Effector memory CD8-positive, alpha-beta T cell (primary cell): ENCODE measurements at regions not wholly inside any gene's neighbourhood (a gene's known extent, or its start where the extent isn't known, plus 50 kb on each side); places are given as distances from the start of the nearest gene placed in this dataset.

Experiments
- ATAC-seq: fragments of 150-1000 bp; cut with Tn5 transposase; replicated peaks from 2 replicates; pipeline ENCODE4 v1.10.0; 2021; ENCODE audit warnings: mild to moderate bottlenecking, moderate library complexity
- DNase-seq, 3 experiments: peaks; one replicate each; pipeline ENCODE4 v3.0.0; 2021
- H3K27ac Mint-ChIP-seq, 2 donors: one replicate each; pipeline ENCODE4 v1.8.0; 2022; ENCODE audit warnings: mild to moderate bottlenecking in 2 of 2, mixed read lengths in 2 of 2, moderate library complexity in 2 of 2
- H3K27me3 Mint-ChIP-seq, 2 donors: one replicate each; pipeline ENCODE4 v1.8.0; 2022; ENCODE audit warnings: mixed read lengths in 2 of 2
- H3K36me3 Mint-ChIP-seq: one replicate; pipeline ENCODE4 v1.8.0; 2022; ENCODE audit warnings: mild to moderate bottlenecking, moderate library complexity, mixed read lengths; ENCODE audit not compliant: insufficient read depth
- H3K4me1 Mint-ChIP-seq, 2 donors: one replicate each; pipeline ENCODE4 v1.8.0; 2022; ENCODE audit warnings: low read depth in 2 of 2, mixed read lengths in 2 of 2
- H3K4me3 Mint-ChIP-seq, 2 donors: one replicate each; pipeline ENCODE4 v1.8.0; 2022; ENCODE audit warnings: mild to moderate bottlenecking in 2 of 2, mixed read lengths in 2 of 2, moderate library complexity in 2 of 2
- H3K9me3 Mint-ChIP-seq, 2 donors: one replicate each; pipeline ENCODE4 v1.8.0; 2022; ENCODE audit warnings: mixed read lengths in 2 of 2

DNA sequence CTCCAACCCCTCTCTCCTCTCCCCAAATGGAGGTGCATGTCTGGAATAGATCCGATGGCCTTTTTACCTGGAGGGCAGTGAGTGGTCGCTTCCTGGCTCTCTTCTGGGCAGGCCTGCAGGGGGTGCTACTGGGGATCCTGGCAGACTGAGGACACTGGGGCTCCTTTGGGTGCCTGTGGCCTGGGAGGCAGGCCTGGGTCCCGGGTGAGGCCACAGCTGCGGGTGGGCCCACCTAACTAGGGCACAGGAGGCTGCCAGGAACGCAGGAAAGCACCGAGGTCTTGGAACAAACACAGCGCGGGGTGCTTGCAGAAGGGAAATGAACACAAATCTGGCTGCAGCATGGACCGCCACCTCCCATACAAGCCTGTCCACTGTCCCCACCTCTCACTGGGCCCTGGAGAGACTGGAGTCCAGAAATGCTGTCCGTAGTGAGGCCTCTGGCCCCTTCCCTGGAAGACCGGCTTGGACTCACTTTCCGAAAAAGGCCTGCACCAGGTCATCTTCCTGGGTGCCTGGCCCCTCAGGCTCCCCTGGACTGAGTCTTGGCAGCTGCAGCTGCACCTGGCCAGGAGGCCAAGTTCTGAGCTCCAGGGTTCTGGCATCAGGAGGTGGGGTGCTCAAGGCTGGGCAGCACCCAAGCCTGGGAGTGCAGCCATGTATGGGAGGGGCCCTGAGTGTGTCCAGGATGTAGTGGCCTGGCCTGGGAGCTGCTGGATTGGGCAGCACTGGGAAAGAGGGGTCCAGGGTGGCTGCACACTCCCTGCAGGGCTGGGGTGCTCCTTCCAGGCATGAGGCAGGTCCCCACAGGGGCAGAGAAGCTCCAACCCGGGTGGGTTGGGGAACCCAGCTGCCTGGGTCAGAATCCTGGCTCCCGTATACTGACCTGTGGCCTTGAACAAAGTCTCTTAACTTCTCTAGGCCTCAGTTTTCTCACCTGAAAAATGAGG lies 195.1 kb downstream of the IRF8 start:
- Mint-ChIP-seq H3K36me3 (peaks cover 3% of the 10 kb centered on the region), H3K4me1 (no peaks in the 10 kb centered on the region), H3K4me3 (no peak overlapping the region)

DNA sequence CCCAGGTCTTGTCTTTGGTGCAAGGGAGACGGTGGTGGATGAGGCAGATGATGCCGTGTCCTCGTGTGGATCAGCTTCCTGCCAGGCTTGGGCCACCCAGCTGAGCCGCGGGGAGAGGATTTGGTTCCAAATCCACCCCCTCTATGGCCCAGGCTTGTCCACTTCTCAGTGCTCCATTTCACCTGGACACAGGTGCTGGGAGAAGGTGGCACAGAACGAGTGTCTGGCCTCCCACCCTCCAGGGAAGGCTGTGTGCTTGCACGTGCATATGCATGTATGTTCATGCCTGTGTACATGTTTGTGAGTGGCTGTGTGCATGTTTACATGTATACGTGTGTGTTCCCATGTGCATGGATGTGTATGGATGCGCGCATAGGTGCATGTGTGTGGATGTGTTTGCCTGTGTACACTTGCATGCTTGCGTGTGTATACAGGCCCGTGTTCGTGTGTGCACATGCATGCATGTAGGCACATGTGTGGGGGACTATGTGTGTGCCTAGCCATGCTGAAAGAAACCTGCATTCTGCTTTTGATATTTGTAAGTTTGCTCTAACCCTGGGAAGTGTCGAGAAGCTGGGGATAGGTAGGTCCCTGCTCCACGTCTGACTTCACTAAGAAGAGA lies 196.3 kb downstream of the IRF8 start:
- Mint-ChIP-seq H3K36me3 (peaks cover 3% of the 10 kb centered on the region), H3K4me3 (no peak overlapping the region), H3K4me1 (no peaks in the 10 kb centered on the region), H3K27me3 (peaks cover 5 to 38% of the 10 kb centered on the region in 2 donors), H3K9me3 (no peaks in the 10 kb centered on the region), H3K27ac (no peak overlapping the region)
- no peak for DNase-seq
- ATAC-seq = no peak

More for the DNA sequence above, 195.1 kb downstream of the IRF8 start:
- Mint-ChIP-seq H3K27ac (no peak overlapping the region), H3K27me3 (peaks cover 5 to 38% of the 10 kb centered on the region in 2 donors), H3K9me3 (no peaks in the 10 kb centered on the region)
- DNase-seq (no peak), ATAC-seq (no peak)

DNA sequence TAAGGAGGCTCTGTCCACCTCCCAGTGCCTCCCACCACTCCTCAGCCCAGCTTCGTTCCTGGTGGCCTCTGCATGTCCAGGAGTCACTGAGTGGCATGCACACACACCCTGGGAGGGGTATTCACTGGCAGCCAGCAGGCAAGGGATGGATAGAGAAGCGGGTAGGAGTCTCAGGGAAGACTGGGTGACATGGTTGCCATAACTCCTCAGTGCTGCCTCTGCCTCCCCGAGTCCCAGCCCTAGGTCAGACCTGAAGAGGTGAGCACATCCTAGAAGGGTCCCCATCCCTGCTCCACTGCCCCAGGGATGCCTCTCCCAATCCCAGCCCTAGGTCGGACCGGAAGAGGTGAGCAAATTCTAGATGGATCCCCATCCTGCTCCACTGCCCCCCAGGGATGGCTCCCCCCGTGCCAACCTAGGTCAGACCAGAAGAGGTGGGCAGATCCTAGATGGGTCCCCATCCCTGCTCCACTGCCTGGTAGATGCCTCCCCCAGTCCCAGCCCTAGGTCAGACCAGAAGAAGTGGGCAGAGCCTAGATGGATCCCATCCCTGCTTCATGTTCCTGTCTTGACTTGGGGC lies 197.0 kb downstream of the IRF8 start:
- Mint-ChIP-seq H3K36me3 (peaks cover 3% of the 10 kb centered on the region), H3K9me3 (no peaks in the 10 kb centered on the region), H3K4me3 (no peak overlapping the region), H3K27me3 (peaks cover 5 to 31% of the 10 kb centered on the region in 2 donors), H3K27ac (no peak overlapping the region), H3K4me1 (no peaks in the 10 kb centered on the region)
- ATAC-seq (no peak), DNase-seq (no peak)

DNA sequence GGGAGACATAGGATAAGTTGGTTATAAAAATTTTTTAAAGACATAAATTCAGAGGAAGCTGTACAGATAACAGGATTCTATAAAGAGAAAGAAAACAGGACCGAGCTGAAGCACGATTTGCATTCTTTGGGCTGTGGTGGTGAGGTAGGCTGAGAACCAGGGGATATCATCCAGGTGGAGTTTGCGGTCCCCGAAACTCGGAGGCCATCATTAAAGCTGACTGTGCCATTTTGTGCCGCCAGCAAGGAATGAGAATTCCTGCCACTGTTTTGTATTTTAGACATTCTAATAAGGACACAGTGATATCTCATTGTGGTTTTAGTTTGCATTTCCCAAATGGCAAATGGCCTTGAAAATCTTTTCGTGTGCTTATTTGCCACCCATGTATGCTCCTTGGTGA lies 197.9 kb downstream of the IRF8 start:
- peaks cover 0 to 37% of the 10 kb centered on the region in 2 donors for H3K27me3 Mint-ChIP-seq
- DNase-seq = no peak

DNA sequence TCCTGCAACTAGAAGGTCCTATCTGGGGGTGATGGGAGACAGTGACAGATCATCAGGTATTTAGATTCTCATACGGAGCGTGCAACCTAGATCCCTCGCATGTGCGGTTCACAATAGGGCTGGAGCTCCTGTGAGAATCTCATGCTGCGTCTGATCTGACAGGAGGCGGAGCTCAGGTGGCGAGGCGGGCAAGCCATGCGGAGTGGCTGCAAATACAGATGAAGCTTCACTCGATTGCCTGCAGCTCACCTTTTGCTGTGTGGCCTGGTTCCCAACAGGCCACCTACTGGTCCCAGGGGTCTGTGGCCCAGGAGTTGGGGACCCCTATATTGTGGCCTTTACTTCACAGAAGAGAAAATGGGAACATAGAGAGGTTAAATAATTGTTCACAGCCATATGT lies 200.4 kb downstream of the IRF8 start:
- H3K36me3 Mint-ChIP-seq = peaks cover 3% of the 10 kb centered on the region
- no peak overlapping the region for H3K27ac Mint-ChIP-seq
- H3K27me3 Mint-ChIP-seq = peaks cover 0 to 30% of the 10 kb centered on the region in 2 donors
- ATAC-seq (no peak), DNase-seq (no peak)
- H3K4me3 Mint-ChIP-seq = no peak overlapping the region
- H3K9me3 Mint-ChIP-seq = no peaks in the 10 kb centered on the region
- H3K4me1 Mint-ChIP-seq = no peaks in the 10 kb centered on the region

More for the DNA sequence above, 197.9 kb downstream of the IRF8 start:
- Mint-ChIP-seq H3K27ac (no peak overlapping the region), H3K4me3 (no peak overlapping the region), H3K36me3 (peaks cover 3% of the 10 kb centered on the region), H3K4me1 (no peaks in the 10 kb centered on the region), H3K9me3 (no peaks in the 10 kb centered on the region)
- no peak for ATAC-seq

DNA sequence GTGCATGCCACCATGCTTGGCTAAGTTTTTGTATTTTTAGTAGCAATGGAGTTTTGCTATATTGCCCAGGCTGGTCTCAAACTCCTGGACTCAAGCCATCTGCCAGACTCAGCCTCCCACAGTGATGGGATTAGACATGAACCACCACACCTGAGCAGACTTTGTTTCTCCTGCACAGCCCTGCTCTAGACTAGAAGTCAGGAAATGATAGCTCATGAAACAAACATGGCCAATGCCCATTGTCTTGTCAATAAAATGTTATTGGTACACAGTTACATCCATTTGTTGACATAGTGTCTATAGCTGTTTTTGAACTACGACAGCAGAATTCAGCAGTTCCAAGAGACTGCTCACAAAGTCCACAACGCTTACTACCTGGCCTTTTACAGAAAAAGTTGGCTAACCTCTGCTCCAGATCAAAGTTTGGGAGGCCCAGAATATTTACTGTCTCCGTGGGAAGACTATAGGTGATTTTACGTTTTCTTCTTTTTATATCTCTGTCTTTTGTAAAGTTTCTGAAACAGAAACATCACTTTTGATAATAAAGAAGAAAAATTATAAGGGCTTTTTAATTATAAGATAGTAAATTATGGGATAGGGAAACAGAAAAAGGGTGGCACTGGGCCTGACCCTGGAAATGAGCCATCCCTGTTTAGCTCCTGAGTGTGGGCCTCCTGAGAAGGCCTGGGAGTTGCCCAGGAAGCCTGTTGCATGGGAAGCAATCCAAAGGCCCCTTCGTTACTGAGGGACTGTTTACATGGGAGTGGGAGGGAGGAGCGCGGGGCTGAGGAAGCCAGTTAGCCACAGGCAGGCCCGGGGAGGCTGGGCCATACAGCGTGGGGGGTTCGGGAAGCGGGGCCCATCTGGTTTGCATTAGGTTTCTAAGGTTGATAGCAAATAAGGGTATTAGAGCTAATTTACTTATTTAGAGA lies 201.5 kb downstream of the IRF8 start:
- H3K4me1 Mint-ChIP-seq = no peaks in the 10 kb centered on the region

DNA sequence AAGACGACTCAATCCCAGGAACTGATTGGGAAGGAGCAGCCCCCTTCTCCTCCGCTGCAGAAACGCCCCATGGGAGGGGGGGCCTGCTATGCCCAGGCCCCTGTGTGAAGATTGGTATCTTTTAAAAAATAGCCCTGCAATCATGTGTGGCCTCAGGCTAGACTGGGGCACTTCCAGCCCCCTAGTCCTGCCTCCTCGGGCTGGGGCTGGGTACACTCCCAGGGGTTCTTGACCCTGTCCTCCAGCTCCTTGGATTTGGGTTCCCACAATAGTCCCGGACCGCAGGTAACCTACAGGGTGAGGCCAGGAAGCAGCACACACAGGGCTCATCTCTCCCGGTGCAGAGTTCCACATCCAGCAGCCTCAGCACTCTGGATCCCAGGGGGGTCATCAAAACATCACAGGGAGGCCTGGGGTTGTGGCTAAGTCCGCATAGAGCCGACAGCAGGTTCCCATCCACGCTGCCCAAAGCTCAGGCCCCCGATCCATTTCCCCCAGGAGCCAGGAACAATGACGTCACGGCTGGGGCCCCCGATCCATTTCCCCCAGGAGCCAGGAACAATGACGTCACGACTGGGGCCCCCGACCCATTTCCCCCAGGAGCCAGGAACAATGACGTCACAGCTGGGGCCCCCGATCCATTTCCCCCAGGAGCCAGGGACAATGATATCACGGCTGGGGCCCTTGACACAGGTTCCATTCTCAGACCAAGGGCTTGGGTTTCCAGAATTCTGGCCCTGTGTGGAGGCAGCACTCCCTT lies 202.4 kb downstream of the IRF8 start:
- no peaks in the 10 kb centered on the region for H3K9me3 Mint-ChIP-seq
- ATAC-seq (no peak), DNase-seq (no peak)
- H3K4me1 Mint-ChIP-seq = no peaks in the 10 kb centered on the region
- no peak overlapping the region for H3K4me3 Mint-ChIP-seq
- H3K36me3 Mint-ChIP-seq = no peaks in the 10 kb centered on the region
- peaks cover 0 to 28% of the 10 kb centered on the region in 2 donors for H3K27me3 Mint-ChIP-seq
- H3K27ac Mint-ChIP-seq = no peak overlapping the region

More for the DNA sequence above, 201.5 kb downstream of the IRF8 start:
- no peaks in the 10 kb centered on the region for H3K36me3 Mint-ChIP-seq
- H3K4me3 Mint-ChIP-seq = no peak overlapping the region
- no peak for ATAC-seq
- no peaks in the 10 kb centered on the region for H3K9me3 Mint-ChIP-seq
- H3K27me3 Mint-ChIP-seq = peaks cover 0 to 30% of the 10 kb centered on the region in 2 donors
- no peak for DNase-seq
- H3K27ac Mint-ChIP-seq = no peak overlapping the region

DNA sequence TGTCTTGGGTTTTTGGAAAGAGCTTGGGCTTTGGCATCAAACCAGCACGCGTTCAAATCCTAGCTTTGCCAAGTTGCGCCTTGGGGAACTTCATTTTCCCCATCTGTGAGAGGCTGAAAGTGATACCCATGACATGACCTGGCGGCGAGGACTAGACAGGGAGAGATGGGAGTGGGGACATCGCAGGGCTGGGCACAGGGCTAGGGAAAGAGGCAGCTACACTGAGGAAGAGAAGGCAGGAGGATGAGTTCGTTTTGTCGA lies 202.9 kb downstream of the IRF8 start:
- no peak for ATAC-seq
- no peaks in the 10 kb centered on the region for H3K36me3 Mint-ChIP-seq
- no peak overlapping the region for H3K4me3 Mint-ChIP-seq
- no peaks in the 10 kb centered on the region for H3K9me3 Mint-ChIP-seq
- peaks cover 0 to 23% of the 10 kb centered on the region in 2 donors for H3K27me3 Mint-ChIP-seq
- H3K27ac Mint-ChIP-seq = no peak overlapping the region
- H3K4me1 Mint-ChIP-seq = no peaks in the 10 kb centered on the region
- no peak for DNase-seq

DNA sequence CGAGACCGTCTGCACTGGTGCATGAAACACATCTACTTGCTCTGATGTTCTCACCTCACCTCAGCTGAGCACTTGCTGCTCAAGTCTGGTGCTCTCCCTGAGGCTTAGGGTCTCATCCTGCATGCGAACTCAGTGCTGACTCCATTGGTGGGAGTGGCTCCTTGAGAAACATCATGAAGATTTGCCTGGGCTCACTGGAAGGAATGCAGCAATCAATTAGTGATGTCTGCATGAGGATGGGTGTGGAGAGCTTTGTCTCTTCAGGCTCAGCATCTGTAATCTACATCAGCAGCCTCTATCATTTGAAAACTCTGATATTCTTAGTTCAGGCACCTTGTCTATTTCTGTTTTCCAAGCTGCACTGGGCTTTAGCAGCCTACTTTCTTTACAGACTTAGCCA lies 204.4 kb downstream of the IRF8 start:
- no peaks in the 10 kb centered on the region for H3K9me3 Mint-ChIP-seq
- no peak overlapping the region for H3K4me3 Mint-ChIP-seq
- H3K36me3 Mint-ChIP-seq = no peaks in the 10 kb centered on the region
- no peak for ATAC-seq
- no peaks in the 10 kb centered on the region for H3K4me1 Mint-ChIP-seq
- no peak overlapping the region for H3K27ac Mint-ChIP-seq
- peaks cover 0 to 23% of the 10 kb centered on the region in 2 donors for H3K27me3 Mint-ChIP-seq
- no peak for DNase-seq

DNA sequence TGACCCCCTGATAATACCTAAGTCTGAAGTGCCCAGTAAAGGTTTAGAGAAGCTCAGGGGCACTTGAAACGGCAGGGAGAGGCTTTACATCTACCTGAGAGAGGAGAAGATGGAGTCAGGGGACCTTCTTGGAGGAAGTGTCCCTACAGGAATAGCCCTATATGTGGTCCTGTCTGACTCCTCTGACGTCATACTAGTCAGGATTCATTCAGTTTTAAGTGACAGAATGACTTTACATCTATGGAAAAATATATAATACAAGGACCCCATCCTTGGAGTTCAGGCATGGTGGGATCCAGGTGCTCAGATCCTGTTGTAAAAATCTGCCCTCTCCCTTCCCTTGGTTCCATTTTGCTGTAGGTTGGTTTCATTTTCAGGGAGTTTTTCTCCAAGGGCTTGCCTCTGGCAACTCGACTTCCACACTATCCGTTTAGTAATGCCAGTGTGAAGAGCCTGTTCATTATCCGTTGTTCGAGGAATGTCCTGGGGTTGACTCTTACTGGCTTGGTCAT lies 205.6 kb downstream of the IRF8 start:
- H3K36me3 Mint-ChIP-seq = no peaks in the 10 kb centered on the region
- no peak overlapping the region for H3K27ac Mint-ChIP-seq
- H3K27me3 Mint-ChIP-seq = peaks cover 0 to 12% of the 10 kb centered on the region in 2 donors
- DNase-seq = no peak
- no peak overlapping the region for H3K4me3 Mint-ChIP-seq
- no peaks in the 10 kb centered on the region for H3K4me1 Mint-ChIP-seq
- no peak for ATAC-seq
- no peaks in the 10 kb centered on the region for H3K9me3 Mint-ChIP-seq

DNA sequence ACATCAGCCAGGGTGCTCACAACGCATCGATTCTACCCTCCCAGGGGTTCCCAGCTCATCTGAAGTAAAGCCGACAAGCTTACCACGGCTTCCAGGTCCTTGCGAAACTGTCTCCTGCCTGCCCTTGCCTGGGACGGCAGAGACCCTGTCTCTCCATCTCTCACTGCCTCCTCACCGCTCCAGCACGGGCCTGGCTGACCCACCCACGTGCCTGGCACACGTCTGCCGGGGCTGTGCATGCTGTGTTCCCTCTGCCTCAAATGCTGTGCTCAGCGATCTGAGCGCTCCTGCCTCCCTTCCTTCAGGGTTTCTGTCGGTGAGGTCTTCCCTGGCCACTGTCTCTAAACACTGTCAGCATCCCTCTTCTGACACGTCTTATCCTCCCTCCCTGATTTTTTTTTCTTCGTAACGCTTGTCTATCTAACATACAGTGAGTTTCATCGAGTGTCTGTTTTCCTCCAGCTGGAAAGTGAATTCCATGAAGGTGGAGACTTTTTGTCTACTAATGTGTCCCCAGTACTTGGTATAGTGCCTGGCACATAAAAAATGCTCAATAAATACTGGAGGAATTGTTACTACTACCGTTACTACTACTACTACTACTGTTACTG lies 208.4 kb downstream of the IRF8 start:
- Mint-ChIP-seq H3K27ac (no peak overlapping the region), H3K36me3 (no peaks in the 10 kb centered on the region), H3K9me3 (peaks cover 0 to 3% of the 10 kb centered on the region in 2 donors), H3K27me3 (peaks cover 2 to 7% of the 10 kb centered on the region in 2 donors), H3K4me1 (no peaks in the 10 kb centered on the region), H3K4me3 (no peak overlapping the region)
- no peak for DNase-seq
- ATAC-seq = no peak

DNA sequence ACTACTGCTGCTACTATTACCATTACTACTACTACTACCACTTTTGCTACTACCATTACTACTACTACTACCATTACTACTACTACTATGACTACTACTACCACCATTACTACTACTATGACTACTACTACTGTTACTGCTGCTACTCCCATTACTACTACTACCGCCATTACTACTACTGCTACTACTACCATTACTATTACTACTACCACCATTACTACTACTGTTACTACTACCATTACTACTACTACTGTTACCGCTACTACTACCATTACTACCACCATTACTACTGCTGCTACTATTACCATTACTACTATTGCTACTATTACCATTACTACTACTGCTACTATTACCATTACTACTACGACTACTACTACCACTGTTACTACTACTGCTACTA lies 209.1 kb downstream of the IRF8 start:
- H3K36me3 Mint-ChIP-seq = no peaks in the 10 kb centered on the region
- DNase-seq = no peak
- ATAC-seq = no peak
- H3K27me3 Mint-ChIP-seq = peaks cover 10 to 14% of the 10 kb centered on the region in 2 donors
- H3K4me3 Mint-ChIP-seq = no peak overlapping the region
- H3K4me1 Mint-ChIP-seq = no peaks in the 10 kb centered on the region
- peaks cover 0 to 3% of the 10 kb centered on the region in 2 donors for H3K9me3 Mint-ChIP-seq
- H3K27ac Mint-ChIP-seq = no peak overlapping the region
